SK-N-MC (cell line): ENCODE measurements at regions not wholly inside any gene's neighbourhood (a gene's known extent, or its start where the extent isn't known, plus 50 kb on each side); places are given as distances from the start of the nearest gene placed in this dataset.

Experiments
- EZH2 ChIP-seq: fragments of 200-600 bp; sonication (generic); IDR thresholded peaks from one replicate; pipeline ENCODE4 v1.6.1; 2017; ENCODE audit warnings: antibody characterized with exemption
- FOXP2 ChIP-seq: optimal IDR thresholded peaks from 2 replicates; pipeline ENCODE3; 2011; ENCODE audit warnings: mild to moderate bottlenecking, moderate library complexity; ENCODE audit not compliant: insufficient read depth; ENCODE audit errors: extremely low read length, control extremely low read depth
- POLR2AphosphoS5 ChIP-seq: IDR thresholded peaks from 2 replicates; pipeline ENCODE4 v1.6.1; 2012; ENCODE audit warnings: mild to moderate bottlenecking, low read depth, low read length, borderline replicate concordance

GRCh38 chr5:34499001-34499734 lies 157.0 kb upstream of the RAI14 start:
- TF ChIP-seq EZH2 (no peak), POLR2AphosphoS5 (no peak), FOXP2 (no peak)
